ENCODE measurements at regions not wholly inside any gene's neighbourhood (a gene's known extent, or its start where the extent isn't known, plus 50 kb on each side); places are given as distances from the start of the nearest gene placed in this dataset.

DNA sequence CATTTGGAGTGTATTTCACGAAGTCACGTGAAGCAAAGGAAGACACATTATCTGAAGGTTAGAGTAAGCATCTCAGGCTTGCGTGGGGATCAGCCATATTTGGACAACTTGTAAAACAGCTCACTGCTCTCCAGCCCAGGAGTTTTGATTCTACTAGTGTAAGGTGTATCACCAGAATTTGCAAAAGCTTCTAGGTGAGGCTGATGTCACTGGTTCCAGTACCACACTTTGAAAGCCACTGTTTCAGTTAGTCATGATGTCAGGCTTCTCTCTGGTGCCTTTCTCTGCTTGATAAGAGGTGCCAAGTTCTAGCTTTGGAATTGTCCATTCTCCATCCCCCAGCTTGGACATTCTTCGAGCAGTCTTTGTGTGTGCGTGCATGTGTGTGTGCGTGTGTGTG is 62.3 kb downstream of the TMSB4Y start:
- ChIA-PET CTCF (ENCODE audit: low intra/inter-chr PET ratio, low total read pairs) (no interaction called here), POLR2A (no interaction called here)
- H4K20me1 ChIP-seq (ENCODE audit: insufficient read depth, low read length), result no peaks in the 10 kb centered on the region
- H3K4me1 ChIP-seq (ENCODE audit: insufficient read depth, low read length), result no peaks in the 10 kb centered on the region
- no peak overlapping the region for H3K4me2 ChIP-seq (ENCODE audit: low read depth, low read length)
- no peak overlapping the region for H3K4me3 ChIP-seq (replicated peaks in 1 of 3; ENCODE audit: insufficient read depth in 1 of 3, low read depth in 2 of 3, low read length in 3 of 3)
- no peaks in the 10 kb centered on the region for H3K79me2 ChIP-seq (ENCODE audit: insufficient read depth, low read length)
- no peaks in the 10 kb centered on the region for H3K27me3 ChIP-seq (ENCODE audit: control insufficient read depth in 1 of 2, insufficient read depth in 2 of 2, low read length in 2 of 2)
- no peak for DNase-seq (ENCODE audit: low spot score)
- no TSS peak for BruUV-seq (replicated peaks)
- no peak for ATAC-seq
- H3K9ac ChIP-seq (ENCODE audit: insufficient read depth, low read depth, low read length), result no peak overlapping the region
- intact Hi-C loops (cut with micrococcal nuclease; ENCODE audit: unreplicated experiment) (no loop called here), in situ Hi-C loops (cut with HindIII; ENCODE audit: extremely low pct_ligation_motif_present, low pct_unique_long_range_greater_than_20kb) (no loop called here)
- WGBS (ENCODE audit: low lambda C conversion rate), result 0% methylated on average over 3 of the region's 6 CpGs
- no peak overlapping the region for H2AFZ ChIP-seq (ENCODE audit: low read length)
- H3K9me3 ChIP-seq (ENCODE audit: low read length), result peaks cover 9% of the 10 kb centered on the region; the same call in 1 of the 2 replicates
- no peak for FAIRE-seq
- H3K36me3 ChIP-seq (replicated peaks in 1 of 2; ENCODE audit: control insufficient read depth in 1 of 2, insufficient read depth in 2 of 2, low read length in 2 of 2), result no peaks in the 10 kb centered on the region
- TF ChIP-seq ZSCAN29 (CRISPR knock-in tag; conservative IDR thresholded peaks at IDR 0.05) (no peak), ZNF451 (CRISPR knock-in tag; IDR thresholded peaks at IDR 0.05) (no peak), ZNF468 (CRISPR knock-in tag; IDR thresholded peaks at IDR 0.05) (no peak), RORA (CRISPR knock-in tag; IDR thresholded peaks at IDR 0.05) (no peak), SALL2 (CRISPR knock-in tag; IDR thresholded peaks at IDR 0.05) (no peak), GATAD1 (CRISPR knock-in tag; IDR thresholded peaks at IDR 0.05) (no peak), SP5 (CRISPR knock-in tag; IDR thresholded peaks at IDR 0.05; ENCODE audit: borderline replicate concordance, low read depth) (no peak), NR2F1 (CRISPR knock-in tag; IDR thresholded peaks at IDR 0.05) (no peak), ZNF446 (CRISPR knock-in tag; IDR thresholded peaks at IDR 0.05) (no peak), FOSL1 (CRISPR knock-in tag; IDR thresholded peaks at IDR 0.05; ENCODE audit: borderline replicate concordance) (no peak), SMYD3 (CRISPR knock-in tag; IDR thresholded peaks at IDR 0.05) (no peak), ZNF75D (CRISPR knock-in tag; IDR thresholded peaks at IDR 0.05; ENCODE audit: borderline replicate concordance) (no peak)
- TF ChIP-seq, protein P1, sequence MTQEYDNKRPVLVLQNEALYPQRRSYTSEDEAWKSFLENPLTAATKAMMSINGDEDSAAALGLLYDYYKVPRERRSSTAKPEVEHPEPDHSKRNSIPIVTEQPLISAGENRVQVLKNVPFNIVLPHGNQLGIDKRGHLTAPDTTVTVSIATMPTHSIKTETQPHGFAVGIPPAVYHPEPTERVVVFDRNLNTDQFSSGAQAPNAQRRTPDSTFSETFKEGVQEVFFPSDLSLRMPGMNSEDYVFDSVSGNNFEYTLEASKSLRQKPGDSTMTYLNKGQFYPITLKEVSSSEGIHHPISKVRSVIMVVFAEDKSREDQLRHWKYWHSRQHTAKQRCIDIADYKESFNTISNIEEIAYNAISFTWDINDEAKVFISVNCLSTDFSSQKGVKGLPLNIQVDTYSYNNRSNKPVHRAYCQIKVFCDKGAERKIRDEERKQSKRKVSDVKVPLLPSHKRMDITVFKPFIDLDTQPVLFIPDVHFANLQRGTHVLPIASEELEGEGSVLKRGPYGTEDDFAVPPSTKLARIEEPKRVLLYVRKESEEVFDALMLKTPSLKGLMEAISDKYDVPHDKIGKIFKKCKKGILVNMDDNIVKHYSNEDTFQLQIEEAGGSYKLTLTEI (CRISPR knock-in tag; conservative IDR thresholded peaks at IDR 0.05), result no peak
- no peak overlapping the region for H3K27ac ChIP-seq (ENCODE audit: extremely low read length, insufficient read depth, low read length)
